ENCODE measurements at regions not wholly inside any gene's neighbourhood (a gene's known extent, or its start where the extent isn't known, plus 50 kb on each side); places are given as distances from the start of the nearest gene placed in this dataset.

GRCh38 chr13:63421123-63421522 lies 2005.5 kb upstream of the PCDH20 start:
- no peak overlapping the region for H3K9ac ChIP-seq (ENCODE audit: insufficient read depth, low read depth, low read length)
- no TSS peak for BruUV-seq (replicated peaks)
- no peak overlapping the region for H3K4me3 ChIP-seq (replicated peaks in 1 of 3; ENCODE audit: insufficient read depth in 1 of 3, low read depth in 2 of 3, low read length in 3 of 3)
- H2AFZ ChIP-seq (ENCODE audit: low read length), result no peak overlapping the region
- TF ChIP-seq ELF3 (CRISPR knock-in tag; IDR thresholded peaks at IDR 0.05), result no peak
- peak; percentile 22; the same call in 1 of the 2 replicates for TF ChIP-seq CREB1 (IDR thresholded peaks at IDR 0.05)
- no peak for TF ChIP-seq CREB1 (CRISPR knock-in tag; IDR thresholded peaks at IDR 0.05)
- no peak for TF ChIP-seq ZNF251 (CRISPR knock-in tag; IDR thresholded peaks at IDR 0.05)
- peak; percentile 33; the same call in 1 of the 2 replicates for TF ChIP-seq CEBPB (IDR thresholded peaks at IDR 0.05; ENCODE audit: borderline replicate concordance, low read depth, low read length)
- ChIA-PET CTCF (ENCODE audit: low intra/inter-chr PET ratio, low total read pairs) (no interaction called here), POLR2A (no interaction called here)
- H3K9me3 ChIP-seq (ENCODE audit: low read length), result no peaks in the 10 kb centered on the region
- no peaks in the 10 kb centered on the region for H4K20me1 ChIP-seq (ENCODE audit: insufficient read depth, low read length)
- WGBS (ENCODE audit: low lambda C conversion rate), result 21% methylated on average over 3 of the region's 3 CpGs
- H3K27ac ChIP-seq (ENCODE audit: extremely low read length, insufficient read depth, low read length), result no peak overlapping the region
- H3K79me2 ChIP-seq (ENCODE audit: insufficient read depth, low read length), result no peaks in the 10 kb centered on the region
- no peaks in the 10 kb centered on the region for H3K36me3 ChIP-seq (replicated peaks in 1 of 2; ENCODE audit: control insufficient read depth in 1 of 2, insufficient read depth in 2 of 2, low read length in 2 of 2)
- H3K27me3 ChIP-seq (ENCODE audit: control insufficient read depth in 1 of 2, insufficient read depth in 2 of 2, low read length in 2 of 2), result no peaks in the 10 kb centered on the region
- no peak for ATAC-seq
- no peaks in the 10 kb centered on the region for H3K4me1 ChIP-seq (ENCODE audit: insufficient read depth, low read length)
- FAIRE-seq, result no peak
- in situ Hi-C loops (cut with HindIII; ENCODE audit: extremely low pct_ligation_motif_present, low pct_unique_long_range_greater_than_20kb) (no loop called here), intact Hi-C loops (cut with micrococcal nuclease; ENCODE audit: unreplicated experiment) (no loop called here)
- H3K4me2 ChIP-seq (ENCODE audit: low read depth, low read length), result no peak overlapping the region
- DNase-seq (ENCODE audit: low spot score), result no peak

- Histone ChIP-seq H3K27ac (ENCODE audit: extremely low read length, insufficient read depth, low read length) (no peak overlapping the region), H4K20me1 (ENCODE audit: insufficient read depth, low read length) (no peaks in the 10 kb centered on the region), H2AFZ (ENCODE audit: low read length) (no peak overlapping the region), H3K79me2 (ENCODE audit: insufficient read depth, low read length) (no peaks in the 10 kb centered on the region), H3K9ac (ENCODE audit: insufficient read depth, low read depth, low read length) (no peak overlapping the region), H3K4me1 (ENCODE audit: insufficient read depth, low read length) (no peaks in the 10 kb centered on the region), H3K4me3 (replicated peaks in 1 of 3; ENCODE audit: insufficient read depth in 1 of 3, low read depth in 2 of 3, low read length in 3 of 3) (no peak overlapping the region), H3K27me3 (ENCODE audit: control insufficient read depth in 1 of 2, insufficient read depth in 2 of 2, low read length in 2 of 2) (no peaks in the 10 kb centered on the region), H3K9me3 (ENCODE audit: low read length) (no peaks in the 10 kb centered on the region), H3K36me3 (replicated peaks in 1 of 2; ENCODE audit: control insufficient read depth in 1 of 2, insufficient read depth in 2 of 2, low read length in 2 of 2) (no peaks in the 10 kb centered on the region), H3K4me2 (ENCODE audit: low read depth, low read length) (no peak overlapping the region)
- intact Hi-C loops (cut with micrococcal nuclease; ENCODE audit: unreplicated experiment) (no loop called here), in situ Hi-C loops (cut with HindIII; ENCODE audit: extremely low pct_ligation_motif_present, low pct_unique_long_range_greater_than_20kb) (no loop called here)
- no peak for DNase-seq (ENCODE audit: low spot score)
- FAIRE-seq, result no peak
- POLR2A ChIA-PET, result no interaction called here
- CTCF ChIA-PET (ENCODE audit: low intra/inter-chr PET ratio, low total read pairs), result no interaction called here
- BruUV-seq (replicated peaks), result no TSS peak
- no peak for ATAC-seq
- no peak for TF ChIP-seq CHD4 (IDR thresholded peaks at IDR 0.05; ENCODE audit: borderline replicate concordance, low read length)
- no peak for TF ChIP-seq ATF6 (CRISPR knock-in tag; conservative IDR thresholded peaks at IDR 0.05)
- no peak for TF ChIP-seq NFIC (IDR thresholded peaks at IDR 0.05; ENCODE audit: low read length)
- no peak for TF ChIP-seq ZNF674 (CRISPR knock-in tag; IDR thresholded peaks at IDR 0.05; ENCODE audit: low read depth)
- no peak for TF ChIP-seq ZFP91 (CRISPR knock-in tag; IDR thresholded peaks at IDR 0.05; ENCODE audit: borderline replicate concordance)
- TF ChIP-seq MBNL3 (CRISPR knock-in tag; conservative IDR thresholded peaks at IDR 0.05), result no peak
- no peak for TF ChIP-seq ZNF576 (CRISPR knock-in tag; IDR thresholded peaks at IDR 0.05)
- TF ChIP-seq SKI (IDR thresholded peaks at IDR 0.05; ENCODE audit: partially characterized antibody), result no peak
- no peak for TF ChIP-seq IRX3 (CRISPR knock-in tag; IDR thresholded peaks at IDR 0.05; ENCODE audit: borderline replicate concordance, low read depth)
- no peak for TF ChIP-seq RBM22 (optimal IDR thresholded peaks at IDR 0.05; ENCODE audit: low read length)
- no peak for TF ChIP-seq ZNF432 (CRISPR knock-in tag; IDR thresholded peaks at IDR 0.05; ENCODE audit: borderline replicate concordance)
Observed at GRCh38 chr13:63420685-63421084, 2005.0 kb upstream of the PCDH20 start.
